HG02981 (cell line): ENCODE measurements at regions not wholly inside any gene's neighbourhood (a gene's known extent, or its start where the extent isn't known, plus 50 kb on each side); places are given as distances from the start of the nearest gene placed in this dataset.
"Not testable (repeated sequence)": the region's sequence is repeated elsewhere in the genome, so short reads cannot be mapped to it uniquely, and the experiment has no call there.

Experiments
- ATAC-seq: cut with Tn5 transposase; IDR thresholded peaks from one replicate; pipeline ENCODE4 v1.9.1; 2021; ENCODE audit warnings: mild to moderate bottlenecking, moderate library complexity; ENCODE audit not compliant: unreplicated experiment

DNA sequence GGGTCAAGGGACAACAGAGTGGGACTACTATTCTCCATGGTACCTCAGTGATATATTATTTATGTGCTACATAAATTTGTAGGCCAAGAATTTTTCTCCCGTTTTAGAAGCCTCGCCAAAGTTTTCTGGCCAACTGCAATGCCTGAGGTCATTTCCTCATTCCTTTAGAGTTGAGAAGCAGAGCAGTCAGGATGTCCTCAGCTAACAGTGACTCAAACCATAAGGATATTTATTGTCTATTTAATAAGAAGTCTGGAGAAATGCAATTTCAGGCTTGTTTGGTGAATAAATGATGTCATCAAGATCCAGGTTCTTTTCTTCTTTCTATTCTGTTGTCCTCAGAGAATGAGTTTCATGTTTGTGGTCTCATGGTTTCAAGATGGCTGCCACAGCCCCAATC lies 91.0 kb downstream of the ADCYAP1 start:
- no peak for ATAC-seq

- ATAC-seq: no peak
Measured at GRCh38 chr18:997499-997898, 92.8 kb downstream of the ADCYAP1 start.

DNA sequence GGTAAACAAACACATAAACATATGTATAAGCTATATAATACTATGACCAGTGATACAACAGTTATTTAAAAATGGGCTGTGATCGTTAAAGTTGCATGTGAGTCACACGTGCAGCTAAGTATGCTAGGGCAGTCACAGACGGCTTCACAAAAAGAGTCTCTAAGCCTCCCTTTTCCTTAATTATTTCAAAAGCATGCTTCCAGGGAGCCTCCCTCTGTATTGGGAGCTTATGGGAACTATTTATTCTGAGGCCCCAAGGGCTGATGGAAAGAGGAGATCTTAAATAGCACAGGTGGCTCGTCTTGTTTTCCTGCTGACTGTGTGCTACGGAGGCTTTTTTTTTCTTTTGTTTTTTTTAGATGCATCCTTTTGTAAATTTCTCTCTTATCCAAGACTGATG lies 94.3 kb downstream of the ADCYAP1 start:
- ATAC-seq: no peak

GRCh38 chr18:1002653-1003178 lies 98.0 kb downstream of the ADCYAP1 start:
- no peak for ATAC-seq

DNA sequence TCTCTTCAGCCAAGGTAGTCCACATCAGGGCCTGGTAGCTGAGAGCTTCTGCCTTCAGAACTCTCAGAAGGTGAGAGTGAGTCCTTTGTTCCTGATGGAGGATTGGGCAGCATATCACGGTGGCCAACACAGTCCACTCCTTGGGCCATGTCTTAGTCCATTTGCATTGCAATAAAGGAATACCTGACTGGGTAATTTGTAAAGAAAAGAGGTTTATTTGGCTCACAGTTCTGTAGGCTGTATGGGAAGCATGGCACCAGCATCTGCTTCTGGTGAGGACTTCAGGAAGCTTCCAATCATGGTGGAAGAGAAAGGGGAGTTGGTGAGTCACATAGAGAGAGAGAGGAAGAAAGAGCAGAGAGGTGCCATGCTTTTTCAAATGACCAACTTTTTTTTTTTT lies 98.8 kb downstream of the ADCYAP1 start:
- ATAC-seq: no peak

- ATAC-seq: no peak
Measured at GRCh38 chr18:1006304-1006703, 101.6 kb downstream of the ADCYAP1 start.

DNA sequence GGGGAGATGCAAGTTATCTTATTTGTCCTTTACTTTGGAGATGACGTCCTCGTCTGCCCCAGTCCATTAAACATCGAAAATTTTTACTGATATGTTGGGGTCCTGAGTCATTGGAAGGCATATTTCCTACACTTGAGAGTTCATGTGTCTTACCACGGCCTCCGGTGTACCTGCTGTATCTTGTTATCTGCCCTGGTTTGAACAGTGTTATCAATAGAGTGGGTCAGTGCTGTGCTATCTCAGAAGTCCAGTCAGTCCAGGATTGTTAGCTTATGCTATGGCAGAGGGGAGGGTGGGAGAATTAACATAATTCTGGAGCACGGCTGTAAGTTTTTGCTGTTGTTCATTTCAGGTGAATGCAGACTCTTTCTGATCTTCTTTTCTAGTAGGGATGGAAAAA lies 102.3 kb downstream of the ADCYAP1 start:
- ATAC-seq: no peak

DNA sequence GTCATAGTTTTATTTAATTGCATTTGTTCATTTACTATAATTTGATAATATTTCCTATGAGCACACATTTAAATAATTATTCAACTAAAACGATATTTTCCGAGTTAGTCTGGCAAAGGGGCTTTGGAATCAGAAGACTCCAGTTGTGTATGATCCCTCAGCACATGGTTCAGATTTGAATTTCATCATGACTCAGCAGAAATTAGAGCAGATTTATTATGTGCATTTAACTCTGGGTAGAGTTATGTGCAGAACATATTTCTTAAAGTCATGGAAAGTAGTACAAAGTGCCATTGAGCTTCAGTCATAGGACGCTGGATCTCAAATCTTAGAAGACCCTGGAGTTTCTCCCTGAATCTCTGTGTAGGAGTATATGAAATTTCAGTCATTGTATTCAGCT lies 106.7 kb downstream of the ADCYAP1 start:
- no peak for ATAC-seq

DNA sequence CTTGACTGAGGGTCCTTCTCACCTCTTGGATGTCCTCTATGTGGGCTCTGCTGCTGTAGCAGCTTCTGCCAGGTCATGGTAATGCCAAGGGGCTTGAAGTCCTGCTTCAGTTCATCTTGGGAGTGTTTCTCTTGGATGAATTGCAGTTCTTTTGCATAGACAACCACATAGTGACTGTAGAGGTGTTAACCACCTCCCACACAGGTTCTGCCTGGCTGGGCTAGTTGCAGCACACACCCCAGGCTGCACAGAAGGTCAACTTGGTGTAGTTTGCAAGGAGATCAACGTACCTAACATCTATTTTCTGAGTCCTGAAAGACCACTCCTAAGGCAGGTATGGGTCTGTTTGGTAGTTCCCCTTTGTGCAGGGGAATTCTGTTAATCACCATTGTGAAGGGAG lies 108.1 kb downstream of the ADCYAP1 start:
- ATAC-seq: no peak

- no peak for ATAC-seq
Measured at GRCh38 chr18:1013951-1014350, 109.3 kb downstream of the ADCYAP1 start.

GRCh38 chr18:1014509-1014908 lies 109.8 kb downstream of the ADCYAP1 start:
- ATAC-seq: no peak

GRCh38 chr18:1014951-1015624 lies 110.4 kb downstream of the ADCYAP1 start:
- ATAC-seq: no peak

GRCh38 chr18:1015777-1016176 lies 111.1 kb downstream of the ADCYAP1 start:
- ATAC-seq: no peak

DNA sequence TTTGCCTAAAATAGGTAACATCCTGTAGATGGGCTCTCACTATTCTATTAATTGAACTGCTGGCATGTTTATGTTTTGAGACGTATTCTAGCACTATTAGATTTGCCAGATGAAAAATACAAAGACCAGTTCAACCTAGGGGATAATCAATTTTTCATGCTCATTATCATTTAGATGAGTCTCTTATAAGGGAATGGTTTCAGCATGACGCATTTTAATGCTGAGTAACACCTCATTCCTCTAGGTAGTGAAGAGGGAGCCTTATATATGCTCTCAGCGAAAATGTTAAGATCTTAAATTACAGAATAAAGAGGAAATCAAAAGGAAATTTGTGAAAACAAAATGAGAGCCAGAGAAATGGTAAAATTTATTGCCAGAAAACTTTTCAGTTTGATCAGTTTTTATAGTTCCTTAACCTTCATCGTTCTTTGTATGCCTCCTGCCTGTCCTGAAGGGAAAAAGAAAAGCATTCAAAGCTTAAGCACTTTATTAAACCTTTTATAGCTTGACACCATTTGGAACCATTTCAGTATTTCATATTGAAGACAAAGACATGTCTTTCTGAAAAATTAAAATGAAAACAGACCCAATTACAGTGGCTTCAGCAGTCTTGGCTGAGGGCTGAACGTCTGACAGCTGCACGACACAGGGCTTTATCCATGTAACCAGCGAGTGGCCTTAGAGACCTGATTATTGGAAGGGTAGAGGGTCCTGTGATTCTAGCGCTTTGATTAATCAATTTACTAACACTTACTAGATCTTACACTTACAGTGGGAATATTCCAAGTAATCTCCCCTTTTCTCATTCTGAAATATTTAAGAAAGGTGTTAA lies 112.8 kb downstream of the ADCYAP1 start:
- ATAC-seq: no peak

DNA sequence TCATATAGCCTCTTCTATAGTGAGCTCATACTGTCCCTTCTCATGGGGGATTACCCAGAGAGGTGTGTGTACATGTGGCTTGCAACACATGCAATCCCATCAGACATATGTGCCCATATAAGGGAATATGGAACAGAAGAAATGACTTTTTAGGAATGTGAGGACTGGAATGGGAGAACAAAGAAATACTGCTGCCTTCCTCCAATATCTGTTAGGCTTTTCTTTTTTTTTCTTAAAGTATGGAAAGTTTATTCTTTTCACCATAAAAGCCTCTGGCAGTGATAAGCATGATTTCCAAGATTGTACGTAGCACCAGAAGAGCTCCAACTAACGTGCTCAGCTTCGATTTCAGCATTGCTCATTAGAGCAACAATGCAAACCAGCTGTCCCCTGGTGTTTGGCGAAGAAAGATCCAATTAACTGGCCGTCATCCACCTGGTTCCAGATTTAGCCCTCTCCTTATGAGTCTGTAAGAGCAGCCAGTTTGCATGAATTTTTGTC lies 113.6 kb downstream of the ADCYAP1 start:
- no peak for ATAC-seq

- no peak for ATAC-seq
Measured at GRCh38 chr18:1019191-1019590, 114.5 kb downstream of the ADCYAP1 start.

DNA sequence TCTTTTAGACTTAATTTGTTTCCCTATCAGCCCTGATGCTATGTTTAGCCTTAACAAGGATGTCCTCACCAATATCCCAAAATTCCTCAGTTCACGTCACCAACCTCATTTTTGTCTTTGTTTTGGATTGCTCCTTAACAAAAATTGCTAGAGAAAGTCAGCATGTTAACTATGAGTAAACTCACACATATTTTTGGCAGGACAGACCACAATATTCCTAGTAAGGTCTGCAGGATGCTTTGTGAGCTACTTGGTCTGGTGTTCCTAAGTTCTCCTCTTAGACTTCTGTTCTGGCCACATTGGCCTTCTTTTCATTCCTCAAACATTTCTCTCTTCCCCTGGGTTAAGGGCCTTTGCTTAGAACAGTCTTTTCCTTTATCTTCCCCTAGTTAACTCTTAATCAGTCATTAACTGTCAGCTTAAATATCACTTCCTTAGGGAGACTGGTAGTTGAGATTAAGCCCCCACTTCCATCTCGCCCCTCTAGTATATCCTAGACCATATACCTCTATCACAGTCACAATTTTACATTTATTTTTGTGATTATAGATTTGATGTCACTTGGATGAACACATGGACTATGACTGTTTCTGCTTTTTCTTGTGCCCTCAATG lies 116.2 kb downstream of the ADCYAP1 start:
- ATAC-seq: no peak

- ATAC-seq: no peak
Measured at GRCh38 chr18:1026930-1027329, 122.3 kb downstream of the ADCYAP1 start.

GRCh38 chr18:1033092-1033491 lies 128.4 kb downstream of the ADCYAP1 start:
- ATAC-seq: not testable (repeated sequence)

GRCh38 chr18:1034971-1035370 lies 130.3 kb downstream of the ADCYAP1 start:
- no peak for ATAC-seq

GRCh38 chr18:1036926-1037325 lies 132.3 kb downstream of the ADCYAP1 start:
- no peak for ATAC-seq

GRCh38 chr18:1037776-1038175 lies 133.1 kb downstream of the ADCYAP1 start:
- ATAC-seq: no peak
